Upper lobe of left lung (tissue), 4 donors: ENCODE measurements at regions not wholly inside any gene's neighbourhood (a gene's known extent, or its start where the extent isn't known, plus 50 kb on each side); places are given as distances from the start of the nearest gene placed in this dataset.

Experiments
- CTCF ChIP-seq, 6 experiments: fragments of 450-650 bp in 4 of 6; fragments of 200-600 bp in 2 of 6; sonication (generic) in 2 of 6; IDR thresholded peaks; one replicate each; pipeline ENCODE4 v1.5.1; 2016 to 2019; ENCODE audit warnings: antibody characterized with exemption in 6 of 6
- POLR2A ChIP-seq, 4 donors: fragments of 450-650 bp; IDR thresholded peaks; one replicate each; pipeline ENCODE4 v1.5.1; 2016 to 2017; ENCODE audit warnings: antibody characterized with exemption in 4 of 4, mild to moderate bottlenecking in 2 of 4

GRCh38 chr9:87290241-87291052, 207.2 kb upstream of the DAPK1 start:
- TF ChIP-seq POLR2A (IDR thresholded peaks at IDR 0.05) (no peak), CTCF (IDR thresholded peaks at IDR 0.05) (no peak)
